ENCODE measurements at regions not wholly inside any gene's neighbourhood (a gene's known extent, or its start where the extent isn't known, plus 50 kb on each side); places are given as distances from the start of the nearest gene placed in this dataset.

DNA sequence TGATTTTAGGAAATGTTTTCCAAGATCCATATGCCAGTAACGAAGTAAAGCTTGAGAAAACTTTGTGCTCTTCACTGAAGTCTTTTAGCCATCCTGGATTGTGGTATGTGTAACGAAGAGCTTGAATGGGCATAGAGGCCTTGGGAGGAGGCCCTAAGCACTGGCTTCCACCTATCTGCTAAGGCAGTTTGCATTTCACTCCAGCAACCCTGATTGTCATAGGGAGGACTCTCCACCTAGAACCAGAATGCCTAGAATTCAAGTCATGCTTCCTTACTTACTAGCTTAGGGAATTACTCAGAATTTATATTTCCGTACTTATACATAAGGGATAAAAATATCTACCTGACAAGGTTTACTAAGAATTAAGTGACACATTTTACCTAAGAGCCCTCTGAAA, 451.5 kb downstream of the FBXO15 start:
- no peak for TF ChIP-seq POLR2A (IDR thresholded peaks at IDR 0.05; ENCODE audit: borderline replicate concordance, extremely low read depth, insufficient read depth, insufficient read length)
- TF ChIP-seq, protein P1, sequence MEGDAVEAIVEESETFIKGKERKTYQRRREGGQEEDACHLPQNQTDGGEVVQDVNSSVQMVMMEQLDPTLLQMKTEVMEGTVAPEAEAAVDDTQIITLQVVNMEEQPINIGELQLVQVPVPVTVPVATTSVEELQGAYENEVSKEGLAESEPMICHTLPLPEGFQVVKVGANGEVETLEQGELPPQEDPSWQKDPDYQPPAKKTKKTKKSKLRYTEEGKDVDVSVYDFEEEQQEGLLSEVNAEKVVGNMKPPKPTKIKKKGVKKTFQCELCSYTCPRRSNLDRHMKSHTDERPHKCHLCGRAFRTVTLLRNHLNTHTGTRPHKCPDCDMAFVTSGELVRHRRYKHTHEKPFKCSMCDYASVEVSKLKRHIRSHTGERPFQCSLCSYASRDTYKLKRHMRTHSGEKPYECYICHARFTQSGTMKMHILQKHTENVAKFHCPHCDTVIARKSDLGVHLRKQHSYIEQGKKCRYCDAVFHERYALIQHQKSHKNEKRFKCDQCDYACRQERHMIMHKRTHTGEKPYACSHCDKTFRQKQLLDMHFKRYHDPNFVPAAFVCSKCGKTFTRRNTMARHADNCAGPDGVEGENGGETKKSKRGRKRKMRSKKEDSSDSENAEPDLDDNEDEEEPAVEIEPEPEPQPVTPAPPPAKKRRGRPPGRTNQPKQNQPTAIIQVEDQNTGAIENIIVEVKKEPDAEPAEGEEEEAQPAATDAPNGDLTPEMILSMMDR (IDR thresholded peaks at IDR 0.05 in 2 of 3, conservative IDR thresholded peaks at IDR 0.05 in 1 of 3; ENCODE audit: borderline replicate concordance in 1 of 3, insufficient read depth in 1 of 3, low read depth in 2 of 3, low read length in 2 of 3), result no peak
- TF ChIP-seq, protein P2, sequence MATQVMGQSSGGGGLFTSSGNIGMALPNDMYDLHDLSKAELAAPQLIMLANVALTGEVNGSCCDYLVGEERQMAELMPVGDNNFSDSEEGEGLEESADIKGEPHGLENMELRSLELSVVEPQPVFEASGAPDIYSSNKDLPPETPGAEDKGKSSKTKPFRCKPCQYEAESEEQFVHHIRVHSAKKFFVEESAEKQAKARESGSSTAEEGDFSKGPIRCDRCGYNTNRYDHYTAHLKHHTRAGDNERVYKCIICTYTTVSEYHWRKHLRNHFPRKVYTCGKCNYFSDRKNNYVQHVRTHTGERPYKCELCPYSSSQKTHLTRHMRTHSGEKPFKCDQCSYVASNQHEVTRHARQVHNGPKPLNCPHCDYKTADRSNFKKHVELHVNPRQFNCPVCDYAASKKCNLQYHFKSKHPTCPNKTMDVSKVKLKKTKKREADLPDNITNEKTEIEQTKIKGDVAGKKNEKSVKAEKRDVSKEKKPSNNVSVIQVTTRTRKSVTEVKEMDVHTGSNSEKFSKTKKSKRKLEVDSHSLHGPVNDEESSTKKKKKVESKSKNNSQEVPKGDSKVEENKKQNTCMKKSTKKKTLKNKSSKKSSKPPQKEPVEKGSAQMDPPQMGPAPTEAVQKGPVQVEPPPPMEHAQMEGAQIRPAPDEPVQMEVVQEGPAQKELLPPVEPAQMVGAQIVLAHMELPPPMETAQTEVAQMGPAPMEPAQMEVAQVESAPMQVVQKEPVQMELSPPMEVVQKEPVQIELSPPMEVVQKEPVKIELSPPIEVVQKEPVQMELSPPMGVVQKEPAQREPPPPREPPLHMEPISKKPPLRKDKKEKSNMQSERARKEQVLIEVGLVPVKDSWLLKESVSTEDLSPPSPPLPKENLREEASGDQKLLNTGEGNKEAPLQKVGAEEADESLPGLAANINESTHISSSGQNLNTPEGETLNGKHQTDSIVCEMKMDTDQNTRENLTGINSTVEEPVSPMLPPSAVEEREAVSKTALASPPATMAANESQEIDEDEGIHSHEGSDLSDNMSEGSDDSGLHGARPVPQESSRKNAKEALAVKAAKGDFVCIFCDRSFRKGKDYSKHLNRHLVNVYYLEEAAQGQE (IDR thresholded peaks at IDR 0.05; ENCODE audit: low read depth), result no peak
- no peak for TF ChIP-seq EZH2 (IDR thresholded peaks at IDR 0.05)
- no peak for TF ChIP-seq RAD21 (IDR thresholded peaks at IDR 0.05; ENCODE audit: low read depth)
- no peak for TF ChIP-seq POLR2AphosphoS5 (IDR thresholded peaks at IDR 0.05; ENCODE audit: low read depth, low read length)
- TF ChIP-seq SIN3A (IDR thresholded peaks at IDR 0.05; ENCODE audit: low read depth), result no peak
- TF ChIP-seq EZH2phosphoT487 (IDR thresholded peaks at IDR 0.05; ENCODE audit: borderline replicate concordance), result no peak
- TF ChIP-seq ZFX (IDR thresholded peaks at IDR 0.05), result no peak
- no peak for TF ChIP-seq FOSL1 (IDR thresholded peaks at IDR 0.05; ENCODE audit: low read depth)
- TF ChIP-seq CEBPB (IDR thresholded peaks at IDR 0.05; ENCODE audit: low read depth), result no peak
- TF ChIP-seq EGR1 (IDR thresholded peaks at IDR 0.05; ENCODE audit: low read depth), result no peak
